K562 (cell line): ENCODE measurements at regions not wholly inside any gene's neighbourhood (a gene's known extent, or its start where the extent isn't known, plus 50 kb on each side); places are given as distances from the start of the nearest gene placed in this dataset.

Source experiments
- ATAC-seq: fragments of 200-7000 bp; cut with Tn5 transposase; 3 replicates; pipeline ENCODE4 v1.9.1; 2020; ENCODE audit warnings: moderate library complexity
- BruUV-seq: library from RNA; stranded (reverse); fragments of 400-500 nt; replicated peaks from 2 replicates; lab custom pipeline; 2021; lab: Mats Ljungman, UMichigan
- CTCF ChIA-PET: fragments of 300-600 bp; formaldehyde crosslinking; extraction: SDS; loops from one replicate; lab custom pipeline; 2021; ENCODE audit warnings: low intra/inter-chr PET ratio; lab: Yijun Ruan, JAX
- POLR2A ChIA-PET: fragments of 300-600, 350-650 bp; sonication (Branson Sonifier 250); formaldehyde crosslinking; extraction: SDS; loops from one replicate; lab custom pipeline; 2021; ENCODE audit warnings: antibody characterized with exemption, inconsistent platforms; lab: Yijun Ruan, JAX
- DNase-seq, 4 experiments: peaks; one replicate each; pipeline versions ENCODE4 v3.0.0 to v3.0.0-alpha.2; 2011 to 2018; ENCODE audit warnings: low spot score in 3 of 4, mixed read lengths in 3 of 4; ENCODE audit errors: extremely low read depth in 1 of 4
- FAIRE-seq: peaks from 2 replicates; lab custom pipeline; 2011; peaks lifted over from hg19 to GRCh38; lab: Jason Lieb, UNC
- H2AFZ ChIP-seq: 2 replicates; pipeline ENCODE4 v1.6.0; 2011; ENCODE audit warnings: low read depth, low read length, control low read depth, inconsistent platforms
- H3K27ac ChIP-seq: fragments of 200-600 bp; 3 replicates; pipeline ENCODE4 v1.8.0; 2011; ENCODE audit warnings: low read depth, mild to moderate bottlenecking, control low read depth, inconsistent platforms, low read length, moderate library complexity, mixed read lengths; ENCODE audit errors: extremely low read depth
- H3K27me3 ChIP-seq, 2 experiments: fragments of 300-600 bp in 1 of 2; 2 replicates in 1 of 2; 3 replicates in 1 of 2; pipeline versions ENCODE4 v1.6.0 to v1.8.0; 2011; ENCODE audit warnings: inconsistent platforms in 2 of 2, low read length in 2 of 2, mild to moderate bottlenecking in 1 of 2, mixed read lengths in 1 of 2, moderate library complexity in 1 of 2; ENCODE audit not compliant: control insufficient read depth in 2 of 2, insufficient read depth in 2 of 2
- H3K36me3 ChIP-seq: fragments of 300-600 bp; 3 replicates; pipeline ENCODE4 v1.8.0; 2011; ENCODE audit warnings: mild to moderate bottlenecking, low read length, inconsistent platforms; ENCODE audit not compliant: control insufficient read depth, insufficient read depth
- H3K4me1 ChIP-seq, 2 experiments: fragments of 200-600 bp in 1 of 2; replicated peaks in 1 of 2; 2 replicates in 1 of 2; 3 replicates in 1 of 2; pipeline versions ENCODE4 v1.5.1 to v1.8.0; 2011; ENCODE audit warnings: inconsistent platforms in 2 of 2, low read length in 2 of 2, mild to moderate bottlenecking in 1 of 2, mixed read lengths in 1 of 2, moderate library complexity in 1 of 2; ENCODE audit not compliant: control insufficient read depth in 2 of 2, insufficient read depth in 2 of 2
- H3K4me2 ChIP-seq: 2 replicates; pipeline ENCODE4 v1.6.1; 2011; ENCODE audit warnings: low read length, control low read depth, inconsistent platforms, mixed read lengths; ENCODE audit not compliant: insufficient read depth
- H3K4me3 ChIP-seq: fragments of 200-600 bp; sonication (generic), shearing (Covaris generic); 2 replicates; pipeline ENCODE4 v1.5.1; 2016; ENCODE audit warnings: control low read depth, inconsistent platforms
- H3K79me2 ChIP-seq: fragments of 200-600 bp; 3 replicates; pipeline ENCODE4 v1.8.0; 2011; ENCODE audit warnings: low read length, inconsistent platforms; ENCODE audit not compliant: control insufficient read depth, insufficient read depth
- H3K9ac ChIP-seq, 2 experiments: 2 replicates each; pipeline versions ENCODE4 v1.6.0 to v1.6.1; 2011; ENCODE audit warnings: low read depth in 2 of 2, low read length in 2 of 2, control low read depth in 1 of 2, inconsistent platforms in 1 of 2, mild to moderate bottlenecking in 1 of 2, mixed read lengths in 1 of 2; ENCODE audit not compliant: insufficient read depth in 1 of 2
- H3K9me1 ChIP-seq: one replicate; pipeline ENCODE4 v1.6.0; 2011; ENCODE audit warnings: inconsistent platforms, mild to moderate bottlenecking, low read length, moderate library complexity; ENCODE audit not compliant: control insufficient read depth, insufficient read depth
- H3K9me3 ChIP-seq: replicated peaks from 2 replicates; pipeline ENCODE4 v1.5.1; 2011; ENCODE audit warnings: low read depth, low read length, inconsistent platforms; ENCODE audit not compliant: control insufficient read depth, insufficient read depth
- H4K20me1 ChIP-seq: replicated peaks from 2 replicates; pipeline ENCODE4 v1.6.1; 2011; ENCODE audit warnings: low read length, inconsistent platforms, mixed read lengths; ENCODE audit not compliant: control insufficient read depth, insufficient read depth
- ARID1B ChIP-seq: fragments of 450-650 bp; IDR thresholded peaks from 2 replicates; pipeline ENCODE4 v1.6.1; 2016; ENCODE audit warnings: antibody characterized with exemption, mild to moderate bottlenecking, inconsistent platforms
- DEAF1 ChIP-seq: fragments of 450-650 bp; formaldehyde crosslinking; IDR thresholded peaks from 2 replicates; pipeline ENCODE4 v1.4.0; 2020; ENCODE audit warnings: mild to moderate bottlenecking, moderate library complexity
- NR0B1 ChIP-seq: fragments of 450-650 bp; IDR thresholded peaks from one replicate; pipeline ENCODE4 v1.6.1; 2018; ENCODE audit warnings: mild to moderate bottlenecking, moderate library complexity; ENCODE audit not compliant: partially characterized antibody
- PRDM10 ChIP-seq: fragments of 450-650 bp; IDR thresholded peaks from 2 replicates; pipeline ENCODE4 v1.6.1; 2018; ENCODE audit not compliant: partially characterized antibody
- in situ Hi-C: fragments of 300-500 bp; cut with MboI; formaldehyde crosslinking; loops from 4 replicates; pipeline ENCODE4 v1.15.0; 2018; ENCODE audit warnings: inconsistent platforms, mixed read lengths
- intact Hi-C: fragments of 100-400 bp; cut with micrococcal nuclease; formaldehyde crosslinking; loops from 2 replicates; pipeline ENCODE4 v1.14.2; 2022

GRCh38 chr10:90051053-90051452, 349.7 kb downstream of the KIF20B start:
- no peak overlapping the region for H2AFZ ChIP-seq
- ChIA-PET POLR2A (no interaction called here), CTCF (no interaction called here)
- no peak overlapping the region for H3K27ac ChIP-seq
- no peak for ATAC-seq
- H3K4me1 ChIP-seq = no peaks in the 10 kb centered on the region
- no peak for FAIRE-seq
- no peaks in the 10 kb centered on the region for H3K9me3 ChIP-seq
- no TSS peak for BruUV-seq
- H4K20me1 ChIP-seq = no peaks in the 10 kb centered on the region
- DNase-seq = no peak
- H3K36me3 ChIP-seq = no peaks in the 10 kb centered on the region
- no peaks in the 10 kb centered on the region for H3K27me3 ChIP-seq
- in situ Hi-C loops = no loop called here
- intact Hi-C loops = no loop called here
- no peaks in the 10 kb centered on the region for H3K79me2 ChIP-seq
- no peak overlapping the region for H3K4me3 ChIP-seq
- H3K9ac ChIP-seq = no peak overlapping the region
- H3K9me1 ChIP-seq = no peaks in the 10 kb centered on the region
- H3K4me2 ChIP-seq = no peak overlapping the region
- TF ChIP-seq DEAF1 (CRISPR knock-in tag) = no peak
- TF ChIP-seq NR0B1 = no peak
- no peak for TF ChIP-seq PRDM10
- TF ChIP-seq ARID1B = no peak
- TF ChIP-seq, all 486 proteins: peak for 0
